ENCODE measurements at regions not wholly inside any gene's neighbourhood (a gene's known extent, or its start where the extent isn't known, plus 50 kb on each side); places are given as distances from the start of the nearest gene placed in this dataset.
"Not testable (repeated sequence)": the region's sequence is repeated elsewhere in the genome, so short reads cannot be mapped to it uniquely, and the experiment has no call there.

DNA sequence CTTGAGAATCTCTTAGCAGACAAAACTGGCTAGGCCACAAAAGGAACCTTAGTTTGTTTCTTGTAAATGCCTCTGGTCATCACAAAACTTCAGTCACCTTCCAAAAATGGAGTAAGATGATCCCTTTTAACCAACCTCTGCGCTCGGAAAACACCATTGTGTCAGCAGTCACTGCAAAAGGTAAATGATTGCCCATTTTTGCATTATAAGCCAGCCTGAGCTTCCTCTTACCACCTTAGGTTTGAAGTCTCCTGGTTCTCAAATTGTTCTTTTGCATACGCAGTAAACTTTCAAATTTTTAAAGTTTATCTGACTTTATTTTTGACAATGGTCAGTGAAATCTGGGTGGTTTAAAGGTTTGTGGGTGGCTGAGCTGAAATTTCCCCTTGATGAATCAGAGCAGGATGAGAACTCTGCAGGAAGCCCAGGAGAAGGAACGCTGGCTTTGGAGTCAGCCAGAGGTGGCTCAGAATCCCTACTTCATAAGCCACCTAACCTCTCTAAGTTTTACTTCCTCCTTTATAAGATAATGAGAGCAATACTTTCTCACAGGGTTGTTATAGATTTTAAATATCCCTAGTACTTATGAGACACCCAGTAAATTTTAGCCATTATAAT lies 131.4 kb downstream of the MED10 start:
- no peaks in the 10 kb centered on the region for H3K4me1 ChIP-seq
- no peaks in the 10 kb centered on the region for H3K27me3 ChIP-seq
- H3K27ac ChIP-seq = no peak overlapping the region
- no peak for DNase-seq
- ATAC-seq = no peak
- no peaks in the 10 kb centered on the region for H3K9me3 ChIP-seq
- no peaks in the 10 kb centered on the region for H3K36me3 ChIP-seq
- intact Hi-C loops (cut with DNase I) = no loop called here
- TF ChIP-seq CTCF (IDR thresholded peaks at IDR 0.05) = no peak
- no peak overlapping the region for H3K4me3 ChIP-seq

DNA sequence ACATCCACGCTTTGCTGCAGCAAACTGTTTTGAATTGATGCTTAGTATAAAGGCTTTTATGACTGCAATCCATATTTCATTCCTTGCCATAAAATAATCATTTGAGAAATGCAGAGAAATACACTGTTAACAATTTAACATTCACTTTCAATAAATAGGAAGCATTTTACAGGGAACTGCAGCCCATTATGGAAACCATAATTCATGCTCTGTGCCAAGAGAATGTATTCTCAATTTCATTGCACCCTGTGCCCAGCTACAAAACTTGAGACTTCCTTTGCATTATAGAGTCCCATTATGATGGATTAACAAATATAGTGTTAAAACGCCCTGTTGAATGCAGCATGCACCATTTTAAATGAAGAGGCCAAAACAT lies 134.0 kb downstream of the MED10 start:
- no peaks in the 10 kb centered on the region for H3K4me1 ChIP-seq
- DNase-seq = no peak
- no peak overlapping the region for H3K27ac ChIP-seq
- peaks cover 7% of the 10 kb centered on the region for H3K9me3 ChIP-seq
- no peak for TF ChIP-seq CTCF (IDR thresholded peaks at IDR 0.05)
- H3K4me3 ChIP-seq = no peak overlapping the region
- no peaks in the 10 kb centered on the region for H3K36me3 ChIP-seq
- intact Hi-C loops (cut with DNase I) = no loop called here
- no peak for ATAC-seq
- no peaks in the 10 kb centered on the region for H3K27me3 ChIP-seq

- no peak overlapping the region for H3K4me3 ChIP-seq
- ATAC-seq (no peak), DNase-seq (no peak)
- no peak overlapping the region for H3K27ac ChIP-seq
- H3K27me3 ChIP-seq = no peaks in the 10 kb centered on the region
- H3K9me3 ChIP-seq = peaks cover 7% of the 10 kb centered on the region
- H3K4me1 ChIP-seq = no peaks in the 10 kb centered on the region
- TF ChIP-seq CTCF (IDR thresholded peaks at IDR 0.05) = no peak
- intact Hi-C loops (cut with DNase I) = no loop called here
- H3K36me3 ChIP-seq = no peaks in the 10 kb centered on the region
Measured at GRCh38 chr5:6243706-6244338, 134.5 kb downstream of the MED10 start.

DNA sequence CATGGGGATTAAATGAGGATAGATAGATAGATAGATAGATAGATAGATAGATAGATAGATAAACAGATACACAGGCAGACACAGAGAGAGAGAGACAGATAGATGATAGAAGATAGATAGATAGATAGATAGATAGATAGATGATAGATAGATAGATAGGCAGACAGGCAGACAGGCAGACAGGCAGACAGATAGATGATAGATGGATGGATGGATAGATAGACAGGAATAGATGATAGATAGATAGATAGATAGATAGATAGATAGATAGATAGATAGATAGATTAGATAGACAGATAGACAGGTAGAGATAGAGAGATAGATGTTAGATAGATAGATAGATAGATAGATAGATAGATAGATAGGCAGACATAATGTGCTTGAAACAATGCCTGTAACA lies 137.3 kb downstream of the MED10 start:
- H3K27ac ChIP-seq; ATAC-seq; H3K4me3 ChIP-seq; H3K36me3 ChIP-seq; DNase-seq; intact Hi-C loops (cut with DNase I); H3K4me1 ChIP-seq; H3K9me3 ChIP-seq; H3K27me3 ChIP-seq: not testable (repeated sequence)

DNA sequence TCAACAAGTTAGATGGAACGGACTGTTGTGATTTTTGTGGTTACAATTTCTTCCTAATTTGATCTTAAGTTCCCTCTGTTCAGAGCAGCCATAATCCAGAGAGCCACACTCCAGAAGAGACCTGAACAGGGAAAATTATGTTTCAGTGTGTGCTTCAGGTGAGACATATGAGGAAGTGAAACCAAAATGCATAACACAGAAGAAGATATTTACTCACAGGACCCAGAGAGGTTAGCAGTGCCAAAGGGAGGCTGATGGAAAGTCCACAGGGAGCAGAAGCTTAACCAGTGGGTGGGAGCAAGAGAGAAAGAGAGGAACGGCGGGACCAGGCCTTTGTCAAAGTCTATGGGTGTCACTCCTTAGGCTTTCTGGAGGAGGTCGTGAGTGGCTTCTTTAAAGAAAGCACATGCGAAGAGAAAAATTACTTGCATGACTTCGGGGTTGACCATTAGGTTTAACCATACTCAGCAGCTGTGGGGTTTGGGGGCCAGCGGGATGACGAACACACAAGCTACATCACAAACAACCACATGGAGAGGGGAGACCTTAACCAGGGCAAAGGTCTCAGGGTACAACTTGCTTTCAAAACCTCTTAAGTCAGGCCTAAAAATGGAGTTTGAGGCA lies 141.4 kb downstream of the MED10 start:
- no peaks in the 10 kb centered on the region for H3K4me1 ChIP-seq
- peaks cover 7% of the 10 kb centered on the region for H3K9me3 ChIP-seq
- no peak for DNase-seq
- no peaks in the 10 kb centered on the region for H3K36me3 ChIP-seq
- intact Hi-C loops (cut with DNase I) = no loop called here
- no peak overlapping the region for H3K27ac ChIP-seq
- H3K27me3 ChIP-seq = no peaks in the 10 kb centered on the region
- ATAC-seq = no peak
- no peak overlapping the region for H3K4me3 ChIP-seq
- no peak for TF ChIP-seq CTCF (IDR thresholded peaks at IDR 0.05)

DNA sequence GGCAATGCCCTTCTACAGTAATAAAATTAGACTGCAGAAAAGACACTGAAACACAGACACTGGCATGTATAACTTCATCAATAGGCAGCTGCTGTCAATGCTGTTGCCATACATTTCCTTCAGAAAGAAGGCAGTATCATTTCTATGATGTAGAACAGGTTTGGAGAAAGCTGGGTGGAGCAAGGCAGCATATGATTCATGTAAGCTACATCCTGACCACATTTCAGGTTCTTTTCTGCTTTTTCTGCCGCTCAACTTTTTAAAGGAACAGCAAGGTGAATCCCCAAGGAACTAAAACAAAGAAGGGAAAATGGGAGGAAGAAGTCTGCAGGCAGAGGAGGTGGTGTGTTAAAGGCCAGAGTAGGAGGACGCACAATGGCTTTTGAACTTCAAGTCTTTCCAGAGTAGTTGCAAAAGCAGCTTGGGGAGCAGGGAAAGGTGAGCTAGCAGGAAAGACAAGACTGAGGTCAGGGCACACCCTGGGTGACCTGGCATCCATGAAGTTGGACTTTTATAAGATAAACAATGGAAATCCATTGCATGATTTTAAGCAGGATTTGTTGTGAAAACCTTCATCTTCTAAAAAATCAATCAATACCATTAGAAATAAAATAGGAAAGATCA lies 142.1 kb downstream of the MED10 start:
- no peak for ATAC-seq
- no peak for DNase-seq
- Histone ChIP-seq H3K36me3 (no peaks in the 10 kb centered on the region), H3K4me3 (no peak overlapping the region), H3K27ac (no peak overlapping the region), H3K27me3 (no peaks in the 10 kb centered on the region), H3K9me3 (peaks cover 7% of the 10 kb centered on the region), H3K4me1 (no peaks in the 10 kb centered on the region)
- TF ChIP-seq CTCF (IDR thresholded peaks at IDR 0.05) = no peak
- intact Hi-C loops (cut with DNase I) = no loop called here
